ENCODE measurements at regions not wholly inside any gene's neighbourhood (a gene's known extent, or its start where the extent isn't known, plus 50 kb on each side); places are given as distances from the start of the nearest gene placed in this dataset.
"Not testable (repeated sequence)": the region's sequence is repeated elsewhere in the genome, so short reads cannot be mapped to it uniquely, and the experiment has no call there.

- FAIRE-seq (no peak), DNase-seq (ENCODE audit: insufficient read length, low spot score) (no peak)
Measured at GRCh38 chr5:27158171-27158570, 119.8 kb upstream of the CDH9 start.

GRCh38 chr5:27144456-27144855 is 106.1 kb upstream of the CDH9 start:
- DNase-seq (ENCODE audit: insufficient read length, low spot score) (peak; percentile 19), FAIRE-seq (no peak)

GRCh38 chr5:27140831-27141230 is 102.4 kb upstream of the CDH9 start:
- no peak for DNase-seq (ENCODE audit: insufficient read length, low spot score)
- peak; percentile 4 for FAIRE-seq

GRCh38 chr5:27130587-27130986 is 92.2 kb upstream of the CDH9 start:
- FAIRE-seq, result no peak

DNA sequence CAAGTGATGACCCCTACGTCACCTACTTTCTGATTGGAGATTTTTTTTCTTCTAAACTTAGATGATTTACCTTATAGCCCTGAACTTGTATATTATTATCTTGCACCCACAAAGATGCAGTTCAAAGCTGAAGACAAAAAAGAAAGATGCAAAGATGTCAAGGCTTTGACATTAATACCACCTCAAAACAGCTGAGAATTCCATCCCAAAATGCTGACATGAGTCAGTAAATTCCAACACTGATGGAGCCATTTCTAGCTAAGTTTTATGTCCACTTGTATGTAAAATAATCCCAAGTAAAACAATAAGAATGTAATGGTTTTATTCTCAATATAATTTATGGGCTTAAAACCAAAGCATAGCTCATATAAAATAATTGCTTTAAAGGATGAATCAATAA is 91.5 kb upstream of the CDH9 start:
- FAIRE-seq, result no peak

More at GRCh38 chr5:27130587-27130986, 92.2 kb upstream of the CDH9 start:
- DNase-seq (ENCODE audit: insufficient read length, low spot score), result no peak

DNA sequence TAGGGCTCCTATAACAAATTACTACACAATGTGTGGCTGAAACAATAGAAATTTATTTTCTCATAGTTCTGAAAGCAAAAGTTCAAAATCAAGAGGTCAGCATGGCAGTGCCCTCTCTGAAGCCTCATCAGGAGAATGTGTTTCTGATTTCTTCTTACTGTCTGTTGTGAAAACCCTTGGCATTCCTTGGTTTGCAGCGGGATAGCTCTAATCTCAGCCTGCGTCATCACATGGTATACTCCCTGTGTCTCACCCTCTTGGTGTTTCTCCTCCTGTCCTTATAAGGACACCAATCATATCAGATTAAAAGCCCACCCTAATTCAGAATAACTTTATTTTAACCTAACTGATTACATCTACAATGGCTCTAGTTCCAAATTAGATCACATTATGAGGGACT is 87.5 kb upstream of the CDH9 start:
- DNase-seq (ENCODE audit: insufficient read length, low spot score) (no peak), FAIRE-seq (no peak)

More for the DNA sequence above, 91.5 kb upstream of the CDH9 start:
- no peak for DNase-seq (ENCODE audit: insufficient read length, low spot score)

GRCh38 chr5:27124590-27124989 is 86.2 kb upstream of the CDH9 start:
- FAIRE-seq (no peak), DNase-seq (ENCODE audit: insufficient read length, low spot score) (peak; percentile 62)

DNA sequence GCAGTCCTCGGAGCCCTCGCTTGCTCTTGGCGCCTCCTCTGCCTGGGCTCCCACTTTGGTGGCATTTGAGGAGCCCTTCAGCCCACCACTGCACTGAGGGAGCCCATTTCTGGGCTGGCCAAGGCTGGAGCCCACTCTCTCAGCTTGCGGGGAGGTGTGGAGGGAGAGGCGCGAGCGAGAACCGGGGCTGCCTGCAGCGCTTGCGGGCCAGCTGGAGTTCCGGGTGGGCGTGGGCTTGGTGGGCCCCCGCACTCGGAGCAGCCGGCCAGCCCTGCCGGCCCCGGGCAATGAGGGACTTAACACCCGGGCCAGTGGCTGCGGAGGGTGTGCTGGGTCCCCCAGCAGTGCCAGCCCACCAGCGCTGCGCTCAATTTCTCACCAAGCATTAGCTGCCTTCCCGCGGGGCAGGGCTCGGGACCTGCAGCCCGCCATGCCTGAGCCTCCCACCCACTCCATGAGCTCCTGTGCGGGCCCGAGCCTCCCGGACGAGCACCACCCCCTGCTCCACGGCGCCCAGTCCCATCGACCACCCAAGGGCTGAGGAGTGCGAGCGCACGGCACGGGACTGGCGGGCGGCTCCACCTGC is 81.4 kb upstream of the CDH9 start:
- FAIRE-seq; DNase-seq (ENCODE audit: insufficient read length, low spot score): not testable (repeated sequence)

GRCh38 chr5:27103486-27103885 is 65.1 kb upstream of the CDH9 start:
- DNase-seq (ENCODE audit: insufficient read length, low spot score) (no peak), FAIRE-seq (no peak)

GRCh38 chr5:27095761-27096160 is 57.4 kb upstream of the CDH9 start:
- not testable (repeated sequence) for DNase-seq (ENCODE audit: insufficient read length, low spot score); FAIRE-seq

GRCh38 chr5:27093279-27093678 is 54.9 kb upstream of the CDH9 start:
- no peak for FAIRE-seq
- no peak for DNase-seq (ENCODE audit: insufficient read length, low spot score)

DNA sequence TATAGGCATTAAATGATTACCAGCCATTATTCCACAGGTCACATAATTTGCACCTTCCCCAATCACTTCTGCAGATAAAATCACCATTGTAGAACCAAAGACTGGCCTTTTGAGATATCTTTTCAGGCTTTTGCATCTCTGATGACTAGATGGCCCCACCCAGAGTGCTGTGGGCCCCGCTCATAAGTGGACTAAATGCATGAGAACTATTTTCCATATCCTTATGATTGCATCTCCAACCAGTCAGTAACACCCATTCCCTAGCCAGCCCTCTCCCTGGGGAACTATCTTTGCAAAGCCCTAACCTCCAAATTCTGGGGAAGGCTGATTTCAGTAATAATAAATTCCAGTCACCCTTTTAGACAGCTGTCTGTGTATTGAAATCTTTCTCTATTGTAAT is 53.5 kb upstream of the CDH9 start:
- DNase-seq (ENCODE audit: insufficient read length, low spot score), result no peak
- FAIRE-seq, result no peak

DNA sequence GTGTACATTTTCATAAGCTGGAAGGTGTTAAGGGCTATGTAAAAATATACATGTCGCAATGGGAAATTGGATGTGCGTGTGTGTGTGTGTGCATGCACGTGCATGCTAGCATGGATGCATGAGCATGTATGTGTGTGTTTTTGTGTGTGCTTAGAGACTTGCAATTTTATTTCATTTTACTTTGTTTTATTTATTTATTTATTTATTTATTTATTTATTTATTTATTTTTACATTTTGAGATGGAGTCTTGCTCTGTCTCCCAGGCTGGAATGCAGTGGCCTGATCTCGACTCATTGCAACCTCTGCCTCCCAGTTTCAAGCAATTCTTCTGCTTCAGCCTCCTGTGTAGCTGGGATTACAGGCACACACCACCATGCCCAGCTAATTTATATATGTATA is 50.4 kb upstream of the CDH9 start:
- DNase-seq (ENCODE audit: insufficient read length, low spot score); FAIRE-seq: not testable (repeated sequence)
